GM12892 (cell line): ENCODE measurements at regions not wholly inside any gene's neighbourhood (a gene's known extent, or its start where the extent isn't known, plus 50 kb on each side); places are given as distances from the start of the nearest gene placed in this dataset.
"Not testable (repeated sequence)": the region's sequence is repeated elsewhere in the genome, so short reads cannot be mapped to it uniquely, and the experiment has no call there.

Experiments used
- DNase-seq: peaks from one replicate; pipeline ENCODE4 v3.0.0; 2011; ENCODE audit not compliant: insufficient read length
- FAIRE-seq: peaks from 2 replicates; lab custom pipeline; 2011; peaks lifted over from hg19 to GRCh38; lab: Jason Lieb, UNC
- POLR2A ChIP-seq: IDR thresholded peaks from 2 replicates; pipeline ENCODE4 v1.6.1; 2011; ENCODE audit warnings: low read depth, low read length, control low read depth
- POLR2AphosphoS5 ChIP-seq: IDR thresholded peaks from 2 replicates; pipeline ENCODE4 v1.6.1; 2011; ENCODE audit warnings: low read depth, low read length, control low read depth
- TAF1 ChIP-seq: IDR thresholded peaks from 2 replicates; pipeline ENCODE4 v1.6.1; 2011; ENCODE audit warnings: low read depth, mild to moderate bottlenecking, control low read depth, low read length, borderline replicate concordance

GRCh38 chr15:87661454-87662355, 594.8 kb downstream of the NTRK3 start:
- TF ChIP-seq POLR2A: no peak
- TF ChIP-seq TAF1: no peak
- no peak for TF ChIP-seq POLR2AphosphoS5
- no peak for FAIRE-seq
- no peak for DNase-seq

GRCh38 chr15:87660251-87661129, 596.0 kb downstream of the NTRK3 start:
- no peak for TF ChIP-seq POLR2A
- no peak for TF ChIP-seq TAF1
- TF ChIP-seq POLR2AphosphoS5: no peak
- DNase-seq (no peak), FAIRE-seq (no peak)

GRCh38 chr15:87656372-87656771, 600.2 kb downstream of the NTRK3 start:
- DNase-seq: no peak
- no peak for FAIRE-seq
- TF ChIP-seq POLR2AphosphoS5: no peak
- no peak for TF ChIP-seq POLR2A
- TF ChIP-seq TAF1: no peak

- no peak for DNase-seq
- TF ChIP-seq POLR2AphosphoS5: no peak
- TF ChIP-seq POLR2A: no peak
- no peak for TF ChIP-seq TAF1
- no peak for FAIRE-seq
These were observed 602.9 kb downstream of the NTRK3 start for GRCh38 chr15:87653646-87654045.

- FAIRE-seq: no peak
- TF ChIP-seq POLR2A (no peak), POLR2AphosphoS5 (no peak), TAF1 (no peak)
- no peak for DNase-seq
These were observed 607.4 kb downstream of the NTRK3 start for GRCh38 chr15:87649175-87649574.

- FAIRE-seq (no peak), DNase-seq (no peak)
- TF ChIP-seq POLR2A (no peak), TAF1 (no peak), POLR2AphosphoS5 (no peak)
These were observed 608.3 kb downstream of the NTRK3 start for GRCh38 chr15:87648278-87648677.

GRCh38 chr15:87645723-87646122, 610.8 kb downstream of the NTRK3 start:
- DNase-seq (no peak), FAIRE-seq (no peak)
- TF ChIP-seq POLR2AphosphoS5 (no peak), TAF1 (no peak), POLR2A (no peak)

- not testable (repeated sequence) for DNase-seq, FAIRE-seq
These were observed 613.5 kb downstream of the NTRK3 start for GRCh38 chr15:87642997-87643396.

- FAIRE-seq (no peak), DNase-seq (no peak)
- TF ChIP-seq POLR2AphosphoS5 (no peak), TAF1 (no peak), POLR2A (no peak)
These were observed 617.1 kb downstream of the NTRK3 start for GRCh38 chr15:87639305-87640011.

GRCh38 chr15:87638554-87639083, 617.9 kb downstream of the NTRK3 start:
- no peak for TF ChIP-seq POLR2A
- no peak for DNase-seq
- no peak for FAIRE-seq

GRCh38 chr15:87634361-87634760, 622.2 kb downstream of the NTRK3 start:
- TF ChIP-seq TAF1 (no peak), POLR2AphosphoS5 (no peak), POLR2A (no peak)
- FAIRE-seq (no peak), DNase-seq (no peak)

GRCh38 chr15:87633525-87633924, 623.0 kb downstream of the NTRK3 start:
- no peak for FAIRE-seq
- TF ChIP-seq POLR2A (no peak), POLR2AphosphoS5 (no peak), TAF1 (no peak)
- DNase-seq: no peak
